ENCODE measurements at regions not wholly inside any gene's neighbourhood (a gene's known extent, or its start where the extent isn't known, plus 50 kb on each side); places are given as distances from the start of the nearest gene placed in this dataset.
"Not testable (repeated sequence)": the region's sequence is repeated elsewhere in the genome, so short reads cannot be mapped to it uniquely, and the experiment has no call there.

DNA sequence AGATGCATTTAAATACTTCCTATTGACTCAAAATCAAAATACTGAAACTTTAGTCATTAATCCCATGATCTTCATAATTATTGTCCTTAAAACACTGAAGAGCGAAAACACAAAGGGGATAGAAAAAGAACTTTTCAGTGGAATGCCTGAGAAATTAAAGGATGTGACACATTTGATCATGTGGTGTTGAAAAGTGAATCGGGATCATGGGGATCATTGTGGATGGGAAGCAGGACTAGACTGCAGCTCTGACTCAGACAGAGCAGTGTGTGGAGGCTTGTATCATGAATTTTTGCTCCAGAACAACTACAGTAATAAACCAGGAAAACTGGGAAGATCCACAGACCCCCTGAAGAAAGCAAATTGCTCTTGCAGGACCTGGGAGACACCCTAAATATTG is 161.1 kb upstream of the CXADR start:
- DNase-seq = no peak
- Histone ChIP-seq H3K4me3 (no peak overlapping the region), H3K9me3 (no peaks in the 10 kb centered on the region), H3K27me3 (no peaks in the 10 kb centered on the region), H3K36me3 (no peaks in the 10 kb centered on the region)

DNA sequence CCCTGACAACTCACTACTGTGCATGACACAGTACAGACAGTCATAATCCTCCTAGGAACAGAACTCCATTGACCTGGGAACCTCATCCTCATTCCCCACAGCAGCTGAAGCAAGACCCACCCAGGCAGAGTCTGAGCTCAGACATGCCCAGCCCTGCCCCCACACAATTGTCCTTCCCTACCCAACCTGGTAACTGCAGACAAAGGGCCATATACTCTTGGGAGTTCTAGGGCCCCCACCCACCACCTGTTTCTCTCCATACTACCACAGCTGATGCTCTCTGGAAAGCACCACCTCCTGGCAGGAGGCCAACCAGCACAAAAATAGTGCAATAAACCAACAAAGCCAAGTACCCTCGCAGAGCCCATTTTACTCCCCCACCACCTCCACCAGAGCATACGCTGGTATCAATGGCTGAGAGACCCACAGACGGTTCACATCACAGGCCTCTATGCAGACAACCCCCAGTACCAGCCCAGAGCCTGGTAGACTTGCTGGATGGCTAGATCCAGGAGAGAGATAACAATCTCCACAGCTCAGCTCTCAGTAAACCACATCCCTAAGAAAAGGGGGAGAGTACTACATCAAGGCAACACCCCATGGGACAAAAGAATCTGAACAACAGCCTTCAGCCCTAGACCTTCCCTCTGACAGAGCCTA is 159.7 kb upstream of the CXADR start:
- no peak for DNase-seq
- H3K4me3 ChIP-seq = no peak overlapping the region
- no peaks in the 10 kb centered on the region for H3K36me3 ChIP-seq
- H3K27me3 ChIP-seq = no peaks in the 10 kb centered on the region
- H3K9me3 ChIP-seq = no peaks in the 10 kb centered on the region

DNA sequence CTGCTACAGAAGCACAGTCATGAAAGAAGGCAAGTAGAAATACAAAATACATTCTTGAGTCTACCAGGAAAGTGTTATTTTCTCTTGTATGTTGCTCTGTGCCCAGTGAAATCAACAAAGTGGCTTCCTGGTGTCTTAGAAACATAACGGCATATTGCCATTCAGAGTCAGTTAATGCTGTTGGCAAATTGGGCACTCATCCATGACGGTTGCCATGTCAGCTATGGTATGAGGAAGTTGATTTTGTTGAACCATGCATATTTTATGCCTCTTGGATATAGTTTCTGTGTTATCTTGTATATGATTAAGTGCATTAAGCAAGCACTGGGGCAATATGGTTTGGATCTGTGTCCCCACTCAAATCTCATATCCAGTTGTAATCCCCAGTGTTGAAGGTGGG is 153.1 kb upstream of the CXADR start:
- H3K4me3 ChIP-seq = no peak overlapping the region
- H3K9me3 ChIP-seq = no peaks in the 10 kb centered on the region
- H3K36me3 ChIP-seq = no peaks in the 10 kb centered on the region
- DNase-seq = no peak
- no peaks in the 10 kb centered on the region for H3K27me3 ChIP-seq

DNA sequence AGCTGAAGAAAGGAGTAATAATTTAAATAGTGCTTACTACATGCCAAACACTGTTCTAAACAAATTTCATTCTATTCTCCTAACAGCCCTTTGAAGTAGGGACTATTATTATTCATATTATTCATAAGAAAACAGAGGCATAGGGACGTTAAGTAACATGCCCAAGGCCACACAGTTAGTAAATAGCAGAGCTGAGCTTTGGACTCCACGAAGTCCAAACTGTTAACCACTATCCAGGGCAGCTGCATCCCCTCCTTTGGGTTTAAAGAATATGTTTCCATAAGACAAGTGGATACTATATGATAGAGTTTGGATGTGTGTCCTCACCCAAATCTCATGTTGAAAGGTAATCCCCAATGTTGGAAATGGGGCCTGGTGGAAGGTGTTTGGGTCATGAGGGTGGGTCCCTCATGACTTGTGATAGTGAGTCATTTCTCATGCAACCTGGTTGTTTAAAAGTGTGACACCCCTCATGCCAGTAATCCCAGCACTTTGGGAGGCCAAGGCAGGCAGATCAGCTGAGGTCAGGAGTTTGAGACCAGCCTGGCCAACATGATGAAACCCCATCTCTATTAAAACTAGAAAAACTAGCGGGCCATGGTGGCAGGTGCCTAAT is 144.0 kb upstream of the CXADR start:
- no peaks in the 10 kb centered on the region for H3K36me3 ChIP-seq
- H3K4me3 ChIP-seq = no peak overlapping the region
- H3K9me3 ChIP-seq = no peaks in the 10 kb centered on the region
- no peak for DNase-seq
- no peaks in the 10 kb centered on the region for H3K27me3 ChIP-seq

DNA sequence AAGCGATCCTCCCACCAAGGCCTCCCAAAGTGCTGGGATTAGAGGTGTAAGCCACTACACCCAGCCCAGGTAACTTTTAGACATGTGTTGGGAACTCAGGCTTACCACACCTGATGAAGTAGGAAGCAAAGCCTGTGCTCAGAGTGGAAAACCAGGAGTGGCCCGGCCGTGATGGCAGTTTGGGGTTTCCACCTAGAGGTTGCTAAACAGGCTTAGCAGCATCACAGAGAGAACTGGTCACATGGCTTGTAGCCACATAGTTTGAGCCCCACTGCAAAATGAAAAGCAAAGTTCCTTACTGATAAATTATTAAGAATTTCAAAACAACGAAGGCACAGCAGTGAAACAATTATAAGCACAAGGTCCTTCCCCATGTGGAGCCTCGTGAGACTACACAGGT is 142.6 kb upstream of the CXADR start:
- H3K27me3 ChIP-seq = no peaks in the 10 kb centered on the region
- no peaks in the 10 kb centered on the region for H3K36me3 ChIP-seq
- DNase-seq = no peak
- no peaks in the 10 kb centered on the region for H3K9me3 ChIP-seq
- no peak overlapping the region for H3K4me3 ChIP-seq

DNA sequence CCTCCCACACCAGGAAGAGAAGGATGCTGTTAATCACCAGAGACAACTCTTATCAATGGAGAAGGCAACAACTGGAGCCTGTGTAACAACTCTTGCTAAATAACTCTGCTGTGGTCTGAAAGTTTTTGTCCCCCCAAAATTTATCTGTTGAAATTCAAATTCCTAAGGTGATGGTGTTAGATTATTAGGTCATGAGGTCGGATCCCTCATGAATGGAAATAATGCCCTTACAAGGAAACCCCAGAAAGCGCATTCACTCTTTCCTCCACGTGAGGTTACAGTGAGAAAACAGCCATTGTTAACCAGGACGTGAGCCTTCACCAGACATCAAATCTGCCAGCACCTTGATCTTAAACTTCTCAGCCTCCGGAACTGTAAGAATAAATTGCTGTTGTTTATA is 141.9 kb upstream of the CXADR start:
- Histone ChIP-seq H3K9me3 (no peaks in the 10 kb centered on the region), H3K36me3 (no peaks in the 10 kb centered on the region), H3K27me3 (no peaks in the 10 kb centered on the region), H3K4me3 (no peak overlapping the region)
- DNase-seq = no peak

DNA sequence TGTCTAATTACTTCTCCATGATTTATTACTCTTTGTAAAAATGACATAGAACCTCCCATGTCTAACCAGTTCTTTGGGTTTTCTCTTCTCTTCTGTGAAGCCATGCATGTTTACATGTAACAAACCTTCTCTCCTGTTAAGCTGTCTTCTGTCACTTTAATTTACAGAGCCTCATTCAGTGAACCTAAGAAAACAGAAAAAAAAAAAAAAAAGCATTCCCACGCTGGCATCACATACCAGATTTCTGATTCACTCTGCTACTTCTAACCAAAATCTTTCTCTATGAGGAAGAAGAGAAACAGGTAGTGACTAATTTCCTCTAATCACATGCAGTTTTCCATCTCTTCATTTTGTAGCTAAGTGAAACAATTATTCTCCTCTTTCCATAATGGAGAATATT is 141.4 kb upstream of the CXADR start:
- Histone ChIP-seq H3K4me3 (no peak overlapping the region), H3K9me3 (no peaks in the 10 kb centered on the region), H3K36me3 (no peaks in the 10 kb centered on the region), H3K27me3 (no peaks in the 10 kb centered on the region)
- no peak for DNase-seq

DNA sequence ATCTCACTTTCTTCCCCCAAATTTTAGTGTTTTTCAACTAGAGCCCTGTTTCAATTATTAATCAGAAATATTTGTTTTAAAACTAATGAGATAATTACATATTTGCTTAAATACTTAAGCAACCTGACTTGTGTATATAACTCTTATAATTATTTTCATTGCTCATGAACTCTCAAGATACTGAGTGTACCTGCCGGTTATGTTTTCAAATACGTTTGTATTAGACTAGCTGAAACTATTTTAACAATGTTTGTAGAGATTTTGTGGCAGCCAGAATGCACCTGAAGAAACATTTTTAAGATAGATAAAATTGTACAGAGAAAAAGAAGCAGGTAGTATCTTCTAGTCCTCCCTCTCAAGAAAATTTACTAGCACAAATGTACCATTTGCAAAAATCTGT is 140.6 kb upstream of the CXADR start:
- H3K9me3 ChIP-seq = no peaks in the 10 kb centered on the region
- H3K36me3 ChIP-seq = no peaks in the 10 kb centered on the region
- no peak for DNase-seq
- no peak overlapping the region for H3K4me3 ChIP-seq
- no peaks in the 10 kb centered on the region for H3K27me3 ChIP-seq

DNA sequence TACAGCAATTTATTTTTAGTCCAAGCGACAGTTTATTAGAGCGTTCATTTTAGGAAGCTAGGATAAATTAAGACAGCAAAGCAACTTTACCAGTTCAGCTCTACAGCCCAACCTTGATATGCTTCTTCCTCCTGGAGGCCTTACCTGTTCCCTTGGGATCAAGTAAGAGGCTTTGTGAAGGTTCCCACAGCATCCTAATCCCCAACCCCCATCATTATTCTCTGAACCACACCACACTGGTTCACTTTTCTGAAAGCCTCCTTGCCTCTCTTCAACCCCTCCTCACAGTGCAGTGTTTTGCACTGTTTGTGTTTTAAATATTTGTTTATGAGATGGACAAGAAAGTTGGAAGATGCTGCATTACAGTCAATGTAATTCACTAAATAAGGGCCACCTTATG is 126.3 kb upstream of the CXADR start:
- no peaks in the 10 kb centered on the region for H3K27me3 ChIP-seq
- H3K4me3 ChIP-seq = no peak overlapping the region
- H3K36me3 ChIP-seq = no peaks in the 10 kb centered on the region
- H3K9me3 ChIP-seq = no peaks in the 10 kb centered on the region
- DNase-seq = no peak

DNA sequence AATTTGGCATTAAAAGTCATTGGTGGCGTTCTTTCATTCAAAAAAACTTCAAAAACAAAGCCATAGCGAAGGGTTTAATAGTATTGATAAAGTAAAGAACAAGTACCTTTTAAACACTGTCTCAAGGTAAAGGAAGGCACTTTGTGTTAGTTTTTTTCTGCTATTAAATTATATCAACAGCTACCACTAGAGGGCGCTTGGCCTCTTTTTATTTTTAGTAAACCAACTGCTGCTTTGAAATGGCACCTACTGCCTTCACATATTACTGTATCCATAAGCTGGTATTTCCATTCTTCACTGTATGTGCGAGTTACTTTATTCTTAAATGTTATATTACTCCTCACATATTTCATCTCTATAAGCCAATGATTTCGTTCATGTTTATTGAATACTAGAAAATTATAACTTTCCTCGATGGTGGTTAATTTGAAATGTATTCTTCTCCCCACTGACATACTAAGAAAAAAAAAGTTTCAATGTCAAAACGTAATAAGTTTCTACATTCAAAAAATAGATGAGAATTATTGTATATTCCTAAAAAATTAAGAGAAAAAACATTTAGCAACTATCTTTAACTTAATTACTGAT is 125.7 kb upstream of the CXADR start:
- Histone ChIP-seq H3K36me3 (no peaks in the 10 kb centered on the region), H3K9me3 (no peaks in the 10 kb centered on the region), H3K27me3 (no peaks in the 10 kb centered on the region), H3K4me3 (no peak overlapping the region)
- DNase-seq = peak; percentile 7

DNA sequence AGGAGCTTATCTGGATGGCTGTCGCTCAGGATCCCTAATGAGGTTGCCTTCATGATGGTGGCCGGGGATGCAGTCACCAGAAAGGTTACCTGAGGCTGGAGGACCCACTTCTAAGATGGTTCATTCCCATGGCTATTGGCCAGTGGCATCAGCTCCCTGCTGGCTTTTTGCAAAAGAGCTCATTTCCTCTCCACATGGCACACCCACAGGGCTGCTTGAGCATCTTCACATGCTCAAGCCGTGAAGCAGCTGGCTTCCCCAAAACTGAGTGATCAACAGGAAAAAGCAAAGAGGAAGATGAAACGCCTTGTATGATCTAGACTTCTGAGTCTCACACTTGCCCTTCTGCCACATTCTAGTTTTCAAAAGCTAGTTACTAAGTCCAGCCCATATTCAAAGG is 124.6 kb upstream of the CXADR start:
- no peaks in the 10 kb centered on the region for H3K27me3 ChIP-seq
- no peaks in the 10 kb centered on the region for H3K9me3 ChIP-seq
- DNase-seq = no peak
- no peak overlapping the region for H3K4me3 ChIP-seq
- H3K36me3 ChIP-seq = no peaks in the 10 kb centered on the region

DNA sequence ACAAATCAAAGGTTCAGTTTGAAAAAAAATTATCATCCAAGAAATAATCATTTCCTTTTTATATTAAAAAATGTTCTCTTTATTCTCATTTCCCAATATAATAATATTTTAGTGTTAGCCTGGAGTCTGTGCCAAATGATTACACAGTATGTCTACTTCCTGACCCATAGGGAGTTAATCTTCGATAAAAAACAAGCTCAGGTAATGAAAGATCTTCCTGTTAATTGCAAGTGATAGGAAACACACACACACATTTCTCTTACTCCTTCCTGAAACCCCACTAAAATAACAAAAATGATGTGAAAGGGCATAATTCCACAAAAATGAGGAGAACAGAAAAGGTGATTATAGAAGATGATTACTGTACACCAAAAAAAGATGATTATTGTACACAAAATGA is 123.5 kb upstream of the CXADR start:
- no peaks in the 10 kb centered on the region for H3K27me3 ChIP-seq
- no peak for DNase-seq
- no peak overlapping the region for H3K4me3 ChIP-seq
- H3K9me3 ChIP-seq = no peaks in the 10 kb centered on the region
- no peaks in the 10 kb centered on the region for H3K36me3 ChIP-seq

DNA sequence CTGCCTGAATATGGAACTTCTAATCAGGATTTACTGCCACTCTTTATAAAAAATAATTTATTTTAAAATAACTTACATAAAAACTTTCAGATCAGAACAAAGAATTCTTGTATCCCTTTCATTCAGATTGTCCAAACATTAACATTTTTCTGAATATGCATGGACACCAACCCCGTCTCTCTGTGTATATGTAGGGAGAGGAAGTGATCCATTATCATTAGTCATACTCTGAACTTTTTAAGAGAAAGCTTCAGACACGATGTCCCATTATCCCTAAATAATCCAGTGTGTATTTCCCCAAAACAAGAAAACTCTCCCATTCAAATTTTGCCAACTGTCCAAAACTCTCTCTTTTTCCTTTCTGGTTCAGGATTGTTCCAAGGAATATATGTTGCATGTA is 122.3 kb upstream of the CXADR start:
- Histone ChIP-seq H3K36me3 (no peaks in the 10 kb centered on the region), H3K4me3 (no peak overlapping the region), H3K27me3 (no peaks in the 10 kb centered on the region), H3K9me3 (no peaks in the 10 kb centered on the region)
- no peak for DNase-seq

DNA sequence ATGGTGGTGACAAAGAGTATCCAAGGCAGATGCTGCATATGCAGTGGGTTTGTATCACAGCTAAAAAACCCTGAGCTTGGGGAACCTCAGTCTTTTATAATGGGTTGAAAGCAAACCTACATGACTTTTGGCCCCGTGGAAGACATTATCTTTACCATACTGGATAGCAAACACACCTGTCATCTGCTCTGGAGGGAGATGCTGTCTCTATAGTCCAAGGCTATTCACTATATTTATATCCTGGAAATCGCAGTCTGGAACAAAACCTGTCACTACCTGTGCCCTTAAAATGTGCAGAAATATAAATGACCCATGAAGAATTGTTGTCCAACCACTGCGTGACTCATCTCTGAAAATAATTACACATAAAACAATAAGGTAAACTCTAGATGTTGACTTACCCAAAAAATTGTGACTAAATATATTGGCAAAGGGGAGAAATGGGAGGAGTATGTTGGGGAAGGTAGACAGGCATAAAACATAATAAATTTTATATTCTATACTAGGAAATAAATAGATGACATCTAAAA is 121.0 kb upstream of the CXADR start:
- H3K4me3 ChIP-seq = no peak overlapping the region
- no peaks in the 10 kb centered on the region for H3K36me3 ChIP-seq
- H3K9me3 ChIP-seq = no peaks in the 10 kb centered on the region
- H3K27me3 ChIP-seq = no peaks in the 10 kb centered on the region
- no peak for DNase-seq

DNA sequence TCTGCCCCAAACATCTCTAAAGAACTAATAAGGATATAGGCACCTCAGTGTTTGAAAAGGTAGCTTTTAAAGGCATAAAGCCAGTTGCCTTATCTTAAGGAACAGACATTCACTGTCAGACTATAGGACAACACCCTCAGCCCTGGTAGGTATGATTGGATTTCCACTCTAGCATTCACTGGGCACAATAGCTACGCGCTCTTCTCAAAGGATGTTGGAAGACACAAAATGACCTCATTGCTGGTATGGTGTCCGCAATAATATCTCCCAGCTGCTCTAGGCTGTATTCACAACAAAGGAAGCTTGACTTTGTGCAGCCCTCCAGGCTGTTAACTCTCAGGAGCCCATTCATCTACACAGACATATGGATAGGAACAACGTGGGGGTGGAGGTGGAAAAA is 119.4 kb upstream of the CXADR start:
- no peak for DNase-seq
- Histone ChIP-seq H3K36me3 (no peaks in the 10 kb centered on the region), H3K9me3 (no peaks in the 10 kb centered on the region), H3K4me3 (no peak overlapping the region), H3K27me3 (no peaks in the 10 kb centered on the region)

DNA sequence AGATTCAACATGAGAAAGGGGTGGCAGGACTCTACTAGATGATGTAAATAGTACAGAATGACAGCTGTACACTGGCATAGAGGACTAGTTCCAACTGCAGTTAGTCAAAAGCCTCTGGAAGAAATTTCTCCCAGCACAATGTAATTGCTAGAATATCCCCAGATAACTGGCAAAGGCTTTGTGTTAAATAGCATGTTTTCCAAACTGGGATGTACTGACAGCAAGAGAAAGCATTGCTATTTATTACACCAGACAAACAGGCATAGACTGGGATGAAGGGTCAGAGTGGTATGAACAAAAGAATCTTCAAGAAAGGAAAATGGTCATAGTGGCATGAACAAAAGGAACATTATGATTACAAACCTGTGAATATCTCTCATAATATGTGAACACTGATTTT is 115.9 kb upstream of the CXADR start:
- no peak for DNase-seq
- Histone ChIP-seq H3K4me3 (no peak overlapping the region), H3K36me3 (no peaks in the 10 kb centered on the region), H3K9me3 (no peaks in the 10 kb centered on the region), H3K27me3 (no peaks in the 10 kb centered on the region)

DNA sequence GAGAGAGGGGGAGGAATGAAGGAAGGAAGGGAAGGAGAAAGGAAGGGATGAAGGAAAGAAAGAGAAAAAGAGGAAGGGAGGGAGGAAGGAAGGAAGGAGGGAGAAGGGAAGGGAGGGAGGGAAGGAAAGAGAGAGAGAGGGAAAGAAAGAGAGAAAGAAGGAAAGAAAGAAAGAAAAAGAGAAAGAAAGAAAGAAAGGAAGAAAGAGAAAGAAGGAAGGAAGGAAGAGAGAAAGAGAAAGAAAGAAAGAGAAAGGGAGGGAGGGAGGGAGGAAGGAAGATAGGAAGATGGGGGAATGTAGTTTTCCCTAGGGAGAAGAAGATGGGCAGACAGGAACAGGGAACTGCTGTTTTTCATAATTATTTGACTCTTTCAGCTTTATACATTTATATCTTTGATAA is 115.1 kb upstream of the CXADR start:
- no peak overlapping the region for H3K4me3 ChIP-seq
- no peaks in the 10 kb centered on the region for H3K9me3 ChIP-seq
- H3K36me3 ChIP-seq = no peaks in the 10 kb centered on the region
- no peaks in the 10 kb centered on the region for H3K27me3 ChIP-seq
- DNase-seq = no peak

DNA sequence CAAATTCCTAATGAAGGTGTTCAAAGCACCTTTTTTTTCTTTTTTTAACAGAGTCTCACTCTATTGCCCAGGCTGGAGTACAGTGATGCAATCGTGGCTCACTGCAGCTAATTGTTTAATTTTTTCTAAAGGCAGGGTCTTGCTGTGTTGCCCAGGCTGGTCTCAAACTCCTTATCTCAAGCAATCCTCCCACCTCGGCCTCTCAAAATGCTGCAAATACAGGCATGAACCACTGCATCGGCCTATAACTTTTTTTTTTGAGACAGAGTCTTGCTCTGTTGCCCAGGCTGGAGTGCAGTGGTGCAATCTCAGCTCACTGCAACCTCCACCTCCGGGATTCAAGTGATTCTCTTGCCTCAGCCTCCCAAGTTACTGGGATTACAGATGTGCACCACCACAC is 113.9 kb upstream of the CXADR start:
- H3K27me3 ChIP-seq, H3K9me3 ChIP-seq, DNase-seq, H3K4me3 ChIP-seq, H3K36me3 ChIP-seq: not testable (repeated sequence)

All from MG63 (cell line).